ENCODE measurements at regions not wholly inside any gene's neighbourhood (a gene's known extent, or its start where the extent isn't known, plus 50 kb on each side); places are given as distances from the start of the nearest gene placed in this dataset.
"Not testable (repeated sequence)": the region's sequence is repeated elsewhere in the genome, so short reads cannot be mapped to it uniquely, and the experiment has no call there.

DNA sequence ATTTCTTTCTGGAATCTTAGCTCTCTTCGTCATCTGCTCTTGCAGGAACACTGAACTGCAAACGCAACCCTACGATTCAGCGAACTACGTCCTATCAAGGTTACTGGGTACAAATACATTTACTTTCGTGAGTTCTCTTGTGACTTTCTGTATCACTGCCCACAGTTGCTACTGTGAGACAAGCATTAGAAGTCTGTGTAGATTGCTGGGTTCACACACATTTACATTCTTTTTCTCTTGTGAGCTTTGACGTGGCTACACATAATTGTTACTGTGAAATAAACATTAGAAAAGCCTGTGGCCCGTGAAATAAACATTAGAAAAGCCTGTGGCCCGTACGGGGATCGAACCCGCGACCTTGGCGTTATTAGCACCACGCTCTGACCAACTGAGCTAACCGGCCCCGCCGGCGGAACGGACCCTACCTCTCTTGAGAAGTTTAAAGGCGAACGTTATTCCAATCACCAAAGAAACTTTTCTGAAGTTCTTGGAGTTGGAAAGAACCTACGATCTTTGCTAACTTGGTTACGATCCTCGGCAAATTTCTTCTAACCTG lies 61.2 kb upstream of the ZNF322 start:
- not testable (repeated sequence) for DNase-seq (ENCODE audit: low read depth)

DNA sequence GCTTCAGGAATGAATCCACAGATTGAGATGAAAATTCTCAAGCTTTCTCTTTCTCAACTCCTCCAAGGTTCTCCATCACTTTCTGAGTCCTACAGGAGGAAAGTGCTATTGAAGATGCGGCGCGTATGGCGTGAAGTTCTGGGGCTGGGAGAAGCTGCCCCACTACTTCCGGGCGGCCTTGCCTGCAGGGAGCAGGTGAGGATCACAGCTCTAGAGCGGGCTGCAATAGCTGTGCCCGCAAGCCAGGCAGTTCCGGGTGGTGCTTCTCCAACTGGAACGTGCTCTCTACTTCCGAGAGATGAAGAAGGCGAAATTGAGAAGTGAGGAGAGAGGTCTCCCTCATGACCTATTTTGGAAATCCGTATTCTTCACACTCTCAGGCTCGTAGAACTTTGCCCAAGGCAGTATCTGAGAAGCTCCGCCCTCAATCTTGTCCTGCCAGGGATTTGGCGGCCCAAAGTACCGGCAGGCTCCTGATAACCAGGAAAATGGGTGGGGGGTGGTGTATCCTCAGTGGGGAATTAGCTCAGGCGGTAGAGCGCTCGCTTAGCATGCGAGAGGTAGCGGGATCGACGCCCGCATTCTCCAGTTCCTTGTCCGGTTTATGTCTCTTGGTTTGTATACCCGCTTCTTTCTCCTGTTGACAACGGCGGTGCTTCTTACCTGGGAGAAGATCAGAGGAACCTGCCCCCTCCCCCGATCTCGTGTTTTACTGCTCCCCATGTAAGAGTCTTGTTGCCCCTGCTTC lies 70.6 kb upstream of the ZNF322 start:
- DNase-seq (ENCODE audit: low read depth), result not testable (repeated sequence)

DNA sequence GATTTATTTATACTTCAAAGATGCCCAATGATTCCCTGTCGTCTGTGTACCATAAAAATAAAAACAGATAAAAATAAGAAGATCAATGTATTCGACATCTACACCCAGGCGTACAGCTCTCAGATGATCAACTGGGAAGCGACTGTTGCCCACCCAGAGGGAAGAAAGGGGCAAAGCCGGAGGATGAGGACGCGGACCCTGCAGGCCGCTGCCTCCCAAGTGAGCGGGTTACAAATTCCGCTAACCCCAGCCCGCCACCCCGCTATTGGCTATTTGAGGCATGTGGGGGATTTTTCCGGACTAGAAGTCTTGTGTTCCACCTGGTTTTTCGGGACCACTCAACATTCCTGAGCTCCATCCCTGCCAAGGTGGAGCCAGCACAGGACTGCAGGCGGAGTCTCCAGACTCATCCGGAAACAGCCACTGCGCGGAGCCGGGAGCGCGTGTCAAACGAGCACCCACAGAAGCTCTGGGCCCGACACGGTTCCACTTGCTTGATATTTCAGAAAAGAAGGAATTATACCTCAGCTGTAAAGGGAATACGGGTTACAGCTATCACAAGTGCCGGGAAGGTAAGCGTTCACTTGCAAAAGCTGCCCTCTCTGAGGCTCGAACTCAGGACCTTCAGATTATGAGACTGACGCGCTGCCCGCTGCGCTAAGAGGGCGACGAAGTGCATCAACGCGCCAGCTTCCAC lies 75.4 kb upstream of the ZNF322 start:
- DNase-seq (ENCODE audit: low read depth), result not testable (repeated sequence)

DNA sequence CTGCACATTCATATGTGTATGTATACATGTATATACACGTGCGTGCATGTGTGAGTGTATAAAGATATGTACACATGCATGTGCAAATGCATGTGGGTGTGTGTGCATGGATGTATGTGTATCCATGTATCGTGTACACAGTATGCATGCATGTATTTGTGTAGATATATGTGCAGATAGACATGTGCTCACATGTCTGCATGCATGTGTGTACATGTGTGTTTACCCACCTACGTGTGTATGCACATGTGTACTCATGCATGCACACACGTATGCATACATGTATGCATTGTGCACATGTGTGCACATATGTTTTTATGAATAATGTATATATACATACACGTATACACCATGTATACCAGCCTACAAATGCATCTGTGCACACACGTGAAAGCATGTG lies 80.3 kb upstream of the ZNF322 start:
- DNase-seq (ENCODE audit: low read depth), result no peak

DNA sequence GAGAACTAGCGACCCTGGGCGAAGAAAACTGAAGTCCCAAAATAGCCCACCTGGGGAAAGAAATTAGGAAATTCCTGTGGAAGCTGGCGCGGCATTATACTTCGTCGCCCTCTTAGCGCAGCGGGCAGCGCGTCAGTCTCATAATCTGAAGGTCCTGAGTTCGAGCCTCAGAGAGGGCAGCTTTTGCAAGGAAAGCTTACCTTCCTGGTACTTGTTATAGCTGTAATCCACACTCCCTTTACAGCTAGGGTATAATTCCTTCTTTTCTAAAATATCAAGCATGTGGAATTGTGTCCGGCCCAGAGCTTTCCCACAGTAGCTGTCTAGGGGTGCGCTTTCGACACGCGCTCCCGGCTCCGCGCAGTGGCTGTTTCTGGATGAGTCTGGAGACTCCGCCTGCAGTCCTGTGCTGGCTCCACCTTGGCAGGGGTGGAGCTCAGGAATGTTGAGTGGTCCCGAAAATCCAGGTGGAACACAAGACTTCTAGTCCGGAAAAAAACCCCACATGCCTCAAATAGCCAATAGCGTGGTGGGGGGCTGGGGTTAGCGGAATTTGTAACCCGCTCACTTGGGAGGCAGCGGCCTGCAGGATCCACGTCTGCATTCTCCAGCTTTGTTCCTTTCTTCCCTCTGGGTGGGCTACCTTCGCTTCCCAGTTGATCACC lies 83.7 kb upstream of the ZNF322 start:
- DNase-seq (ENCODE audit: low read depth), result no peak

DNA sequence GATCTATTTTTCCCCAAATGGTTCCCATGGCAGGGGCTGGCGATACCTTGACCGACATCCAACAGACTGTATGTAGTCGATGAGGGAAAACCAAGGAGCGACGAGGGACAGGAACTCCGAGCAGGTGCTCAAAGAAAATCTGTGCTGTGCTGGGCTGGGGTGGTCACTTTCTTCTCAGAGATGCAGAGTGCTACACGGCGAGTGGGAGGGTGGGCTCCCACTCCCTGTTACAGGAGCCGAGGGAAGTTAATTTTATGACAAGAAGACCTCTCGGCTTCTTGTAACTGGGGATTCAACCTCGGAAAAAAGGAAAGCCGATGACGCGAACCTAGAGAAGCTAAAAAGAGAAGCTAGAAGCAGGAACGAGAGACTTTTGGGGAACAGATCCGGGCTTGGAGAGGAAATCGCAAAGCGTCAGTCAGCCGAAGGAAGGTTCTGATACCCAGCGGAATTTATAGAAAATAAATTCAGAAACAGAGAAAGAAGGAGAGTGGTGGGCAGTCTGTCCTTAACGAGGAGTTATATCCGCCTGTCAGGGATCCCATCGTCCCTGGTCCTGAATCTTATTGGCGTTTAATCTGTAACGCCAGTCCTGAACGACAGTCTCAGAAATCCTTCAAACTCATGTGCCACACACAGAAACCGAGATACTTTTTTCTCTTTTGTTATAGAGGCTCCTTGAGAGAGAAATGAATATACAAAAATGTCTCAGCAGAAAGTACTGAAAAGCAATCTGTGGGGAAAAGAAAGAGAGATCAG lies 84.6 kb upstream of the ZNF322 start:
- DNase-seq (ENCODE audit: low read depth), result no peak

DNA sequence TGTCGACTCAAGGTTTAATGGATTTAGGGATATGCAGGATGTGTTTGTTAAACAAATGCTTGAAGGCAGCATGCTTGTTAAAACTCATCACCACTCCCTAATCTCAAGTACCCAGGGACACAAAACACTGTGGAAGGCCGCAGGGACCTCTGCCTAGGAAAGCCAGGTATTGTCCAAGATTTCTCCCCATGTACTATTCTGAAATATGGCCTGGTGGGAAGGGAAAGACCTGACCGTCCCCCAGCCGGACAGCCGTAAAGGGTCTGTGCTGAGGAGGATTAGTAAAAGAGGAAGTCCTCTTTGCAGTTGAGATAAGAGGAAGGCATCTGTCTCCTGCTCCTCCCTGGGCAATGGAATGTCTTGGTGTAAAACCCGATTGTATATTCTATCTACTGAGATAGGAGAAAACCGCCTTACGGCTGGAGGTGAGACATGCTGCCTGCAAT lies 85.3 kb upstream of the ZNF322 start:
- not testable (repeated sequence) for DNase-seq (ENCODE audit: low read depth)

DNA sequence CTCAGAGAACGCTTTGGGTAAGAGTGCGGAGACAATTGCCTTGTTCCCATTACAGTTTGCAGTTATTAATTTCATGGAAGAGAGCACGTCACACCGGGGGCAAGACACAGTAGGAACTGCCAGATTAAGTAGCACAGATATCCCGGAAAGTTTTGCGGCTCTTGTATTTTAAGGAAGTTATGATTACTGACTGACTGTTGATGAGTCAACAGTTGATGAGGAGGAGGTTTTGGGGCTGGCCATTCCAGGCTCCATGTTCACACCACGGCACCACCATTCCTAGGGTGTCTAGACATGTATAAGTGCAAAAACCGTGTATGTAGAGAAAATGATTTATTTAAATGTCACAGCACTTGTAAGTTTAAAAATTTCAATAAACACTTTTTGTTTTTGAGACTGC lies 86.4 kb upstream of the ZNF322 start:
- not testable (repeated sequence) for DNase-seq (ENCODE audit: low read depth)

DNA sequence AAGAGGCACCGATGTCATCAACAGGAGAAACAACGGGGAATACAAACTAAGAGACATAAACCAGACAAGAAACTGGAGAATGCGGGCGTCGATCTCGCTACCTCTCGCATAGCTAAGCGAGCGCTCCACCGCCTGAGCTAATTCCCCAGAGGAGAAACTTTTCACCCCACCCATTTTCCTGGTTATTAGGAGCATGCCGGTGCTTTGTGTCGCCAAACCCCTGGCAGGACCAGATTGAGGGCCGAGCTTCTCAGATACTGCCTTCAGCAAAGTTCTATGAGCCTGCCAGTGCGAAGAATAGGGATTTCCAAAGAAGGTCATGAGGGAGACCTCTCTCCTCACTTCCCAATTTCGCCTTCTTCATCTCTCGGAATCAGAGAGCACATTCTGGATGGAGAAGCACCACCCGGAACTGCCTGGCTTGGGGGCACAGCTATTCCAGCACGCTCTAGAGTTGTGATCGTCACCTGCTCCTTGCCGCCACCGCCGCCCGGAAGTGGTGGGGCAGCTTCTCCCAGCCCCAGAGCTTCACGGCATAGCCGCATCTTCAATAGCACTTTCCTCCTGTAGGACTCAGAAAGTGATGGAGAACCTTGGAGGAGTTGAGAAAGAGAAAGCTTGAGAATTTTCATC lies 89.7 kb upstream of the ZNF322 start:
- not testable (repeated sequence) for DNase-seq (ENCODE audit: low read depth)

DNA sequence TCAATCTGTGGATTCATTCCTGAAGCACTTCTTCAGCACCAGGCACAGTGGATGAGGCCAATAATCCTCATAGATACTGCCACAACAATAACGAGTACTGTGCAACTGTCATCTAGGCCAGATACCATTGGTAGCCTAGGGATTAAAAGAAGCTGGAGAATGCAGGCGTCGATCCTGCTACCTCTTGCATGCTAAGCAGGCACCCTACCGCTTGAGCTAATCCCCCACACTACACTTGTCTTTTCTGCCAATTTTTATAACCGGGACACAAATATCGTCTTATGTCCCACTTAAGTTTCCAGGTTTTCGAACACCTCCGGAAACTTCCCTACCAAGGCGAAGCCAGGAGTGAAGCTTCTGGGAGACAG lies 90.2 kb upstream of the ZNF322 start:
- not testable (repeated sequence) for DNase-seq (ENCODE audit: low read depth)

DNA sequence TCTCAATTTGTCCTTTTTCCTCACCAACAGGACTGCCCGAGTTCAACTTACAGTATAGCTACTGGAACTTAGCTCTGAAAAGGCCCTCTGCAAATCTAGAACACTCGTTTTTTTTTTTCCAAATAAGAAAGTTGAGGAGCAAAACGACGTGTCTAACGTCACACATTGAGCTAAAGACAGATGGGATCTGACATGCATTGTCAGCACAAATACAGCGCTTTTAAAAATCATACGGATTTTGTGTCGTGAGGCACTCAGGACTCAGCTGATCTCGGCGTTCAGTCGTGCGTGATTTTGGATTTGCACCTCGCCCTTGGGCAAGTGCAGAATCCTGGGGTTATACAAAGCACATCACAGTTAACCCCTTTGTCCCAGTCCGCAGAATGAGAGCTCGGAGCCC lies 94.7 kb upstream of the ZNF322 start:
- DNase-seq (ENCODE audit: low read depth), result no peak

DNA sequence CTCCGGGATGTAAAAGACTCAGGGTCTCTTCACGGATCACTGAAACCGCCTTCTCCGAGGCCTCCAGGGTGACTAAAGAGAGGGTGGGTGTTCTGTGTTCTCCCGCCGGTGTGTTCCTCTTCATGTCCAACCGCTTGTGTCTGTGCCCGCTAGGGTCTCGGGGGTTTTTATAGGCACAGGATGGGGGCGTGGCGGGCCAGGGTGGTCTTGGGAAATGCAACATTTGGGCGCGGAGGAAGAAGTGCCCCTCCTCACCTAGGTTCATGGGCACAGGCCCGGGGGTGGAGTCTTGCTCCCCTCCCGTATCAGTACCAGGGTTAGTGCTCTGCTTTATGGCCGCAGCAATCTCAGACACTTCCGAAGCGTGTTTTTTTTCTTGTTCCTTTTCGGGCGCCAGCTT lies 95.3 kb upstream of the ZNF322 start:
- DNase-seq (ENCODE audit: low read depth), result not testable (repeated sequence)

DNA sequence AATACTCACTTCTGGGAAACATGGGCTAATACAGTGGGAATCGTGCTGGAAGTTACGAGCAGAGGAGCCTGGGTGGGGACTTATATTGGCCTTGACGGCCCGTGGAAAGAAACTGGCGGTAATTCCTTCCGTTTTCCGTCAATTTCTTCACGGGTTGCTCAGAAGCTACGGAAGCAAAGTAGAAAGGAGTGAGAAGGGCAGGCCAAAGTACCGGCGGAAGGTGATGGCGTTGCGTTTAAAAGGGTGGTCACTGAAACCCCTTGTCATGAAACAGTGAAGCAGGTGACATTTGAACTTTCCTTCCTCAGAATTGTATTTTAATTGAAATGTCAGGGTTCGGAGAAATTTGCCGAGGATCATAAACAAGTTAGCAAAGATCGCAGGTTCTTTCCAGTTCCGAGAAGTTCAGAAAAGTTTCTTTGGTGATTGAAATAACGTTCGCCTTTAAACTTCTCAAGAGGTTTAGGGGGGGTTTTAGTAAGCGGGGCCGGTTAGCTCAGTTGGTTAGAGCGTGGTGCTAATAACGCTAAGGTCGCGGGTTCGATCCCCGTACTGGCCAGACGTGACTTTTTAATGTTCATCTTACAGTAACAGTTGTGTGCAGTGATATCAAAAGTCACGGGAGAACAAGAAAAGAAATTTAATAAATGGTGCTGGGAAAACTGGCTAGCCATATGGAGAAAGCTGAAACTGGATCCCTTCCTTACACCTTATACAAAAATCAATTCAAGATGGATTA lies 96.7 kb upstream of the ZNF322 start:
- not testable (repeated sequence) for DNase-seq (ENCODE audit: low read depth)

DNA sequence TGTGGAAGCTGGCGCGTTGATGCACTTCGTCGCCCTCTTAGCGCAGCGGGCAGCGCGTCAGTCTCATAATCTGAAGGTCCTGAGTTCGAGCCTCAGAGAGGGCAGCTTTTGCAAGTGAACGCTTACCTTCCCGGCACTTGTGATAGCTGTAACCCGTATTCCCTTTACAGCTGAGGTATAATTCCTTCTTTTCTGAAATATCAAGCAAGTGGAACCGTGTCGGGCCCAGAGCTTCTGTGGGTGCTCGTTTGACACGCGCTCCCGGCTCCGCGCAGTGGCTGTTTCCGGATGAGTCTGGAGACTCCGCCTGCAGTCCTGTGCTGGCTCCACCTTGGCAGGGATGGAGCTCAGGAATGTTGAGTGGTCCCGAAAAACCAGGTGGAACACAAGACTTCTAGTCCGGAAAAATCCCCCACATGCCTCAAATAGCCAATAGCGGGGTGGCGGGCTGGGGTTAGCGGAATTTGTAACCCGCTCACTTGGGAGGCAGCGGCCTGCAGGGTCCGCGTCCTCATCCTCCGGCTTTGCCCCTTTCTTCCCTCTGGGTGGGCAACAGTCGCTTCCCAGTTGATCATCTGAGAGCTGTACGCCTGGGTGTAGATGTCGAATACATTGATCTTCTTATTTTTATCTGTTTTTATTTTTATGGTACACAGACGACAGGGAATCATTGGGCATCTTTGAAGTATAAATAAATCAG lies 106.8 kb upstream of the ZNF322 start:
- not testable (repeated sequence) for DNase-seq (ENCODE audit: low read depth)

DNA sequence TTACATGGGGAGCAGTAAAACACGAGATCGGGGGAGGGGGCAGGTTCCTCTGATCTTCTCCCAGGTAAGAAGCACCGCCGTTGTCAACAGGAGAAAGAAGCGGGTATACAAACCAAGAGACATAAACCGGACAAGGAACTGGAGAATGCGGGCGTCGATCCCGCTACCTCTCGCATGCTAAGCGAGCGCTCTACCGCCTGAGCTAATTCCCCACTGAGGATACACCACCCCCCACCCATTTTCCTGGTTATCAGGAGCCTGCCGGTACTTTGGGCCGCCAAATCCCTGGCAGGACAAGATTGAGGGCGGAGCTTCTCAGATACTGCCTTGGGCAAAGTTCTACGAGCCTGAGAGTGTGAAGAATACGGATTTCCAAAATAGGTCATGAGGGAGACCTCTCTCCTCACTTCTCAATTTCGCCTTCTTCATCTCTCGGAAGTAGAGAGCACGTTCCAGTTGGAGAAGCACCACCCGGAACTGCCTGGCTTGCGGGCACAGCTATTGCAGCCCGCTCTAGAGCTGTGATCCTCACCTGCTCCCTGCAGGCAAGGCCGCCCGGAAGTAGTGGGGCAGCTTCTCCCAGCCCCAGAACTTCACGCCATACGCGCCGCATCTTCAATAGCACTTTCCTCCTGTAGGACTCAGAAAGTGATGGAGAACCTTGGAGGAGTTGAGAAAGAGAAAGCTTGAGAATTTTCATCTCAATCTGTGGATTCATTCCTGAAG lies 111.6 kb upstream of the ZNF322 start:
- DNase-seq (ENCODE audit: low read depth), result not testable (repeated sequence)

DNA sequence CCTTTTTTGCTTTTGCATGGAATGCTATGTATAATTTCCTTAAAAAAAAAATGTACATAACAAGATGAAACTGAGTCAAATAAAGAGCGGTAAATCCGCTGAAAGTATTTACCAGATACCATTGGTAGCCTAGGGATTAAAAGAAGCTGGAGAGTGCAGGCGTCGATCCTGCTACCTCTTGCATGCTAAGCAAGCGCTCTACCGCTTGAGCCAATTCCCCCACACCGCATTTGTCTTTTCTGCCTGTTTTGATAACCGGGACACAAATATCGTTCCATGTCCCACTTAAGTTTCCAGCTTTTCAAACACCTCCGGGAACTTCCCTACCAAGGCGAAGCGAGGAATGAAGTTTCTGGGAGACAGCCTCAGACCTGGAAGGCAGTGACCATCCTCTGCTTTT lies 113.9 kb upstream of the ZNF322 start:
- DNase-seq (ENCODE audit: low read depth), result not testable (repeated sequence)

DNA sequence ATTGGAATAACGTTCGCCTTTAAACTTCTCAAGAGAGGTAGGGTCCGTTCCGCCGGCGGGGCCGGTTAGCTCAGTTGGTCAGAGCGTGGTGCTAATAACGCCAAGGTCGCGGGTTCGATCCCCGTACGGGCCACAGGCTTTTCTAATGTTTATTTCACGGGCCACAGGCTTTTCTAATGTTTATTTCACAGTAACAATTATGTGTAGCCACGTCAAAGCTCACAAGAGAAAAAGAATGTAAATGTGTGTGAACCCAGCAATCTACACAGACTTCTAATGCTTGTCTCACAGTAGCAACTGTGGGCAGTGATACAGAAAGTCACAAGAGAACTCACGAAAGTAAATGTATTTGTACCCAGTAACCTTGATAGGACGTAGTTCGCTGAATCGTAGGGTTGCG lies 121.0 kb upstream of the ZNF322 start:
- DNase-seq (ENCODE audit: low read depth), result not testable (repeated sequence)

DNA sequence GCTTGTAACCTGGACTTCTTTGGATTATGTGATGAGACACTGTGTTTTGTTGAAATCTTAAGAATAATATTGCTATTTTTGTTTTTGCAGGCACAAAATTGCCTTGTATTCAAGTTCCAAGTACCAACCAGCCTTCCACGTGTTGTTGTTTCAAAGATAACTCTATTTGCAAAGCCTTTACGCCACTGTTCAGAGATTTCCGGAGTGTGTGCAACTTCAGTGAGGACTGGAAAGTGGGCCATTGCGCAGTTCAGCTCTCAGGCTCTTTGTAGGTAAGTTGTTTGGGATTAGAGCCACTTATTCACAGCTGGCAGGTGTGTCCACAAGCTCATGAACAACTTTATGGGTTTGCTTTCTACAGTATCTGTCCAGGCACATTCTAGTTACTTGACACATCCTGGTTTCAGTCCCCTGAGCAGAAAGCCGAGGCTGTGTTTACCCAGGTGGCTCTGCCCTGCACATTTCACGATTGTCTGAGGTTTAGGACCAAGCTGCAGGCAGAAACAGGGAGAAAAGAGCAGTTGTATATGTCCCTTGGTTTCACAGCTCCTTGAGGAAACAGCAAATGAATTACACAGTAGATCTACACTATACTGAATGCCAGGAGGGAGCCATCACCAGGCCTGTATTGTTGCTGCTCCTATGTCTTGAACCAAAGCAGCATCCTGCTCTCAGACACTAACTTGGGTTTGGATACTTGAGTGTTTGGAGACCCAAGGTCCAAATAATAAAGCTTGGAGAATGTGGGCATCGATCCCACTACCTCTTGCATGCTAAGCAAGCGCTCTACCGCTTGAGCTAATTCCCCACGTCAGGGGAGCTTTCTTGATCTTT lies 136.1 kb upstream of the ZNF322 start:
- DNase-seq (ENCODE audit: low read depth), result not testable (repeated sequence)

All from stimulated activated CD8-positive, alpha-beta memory T cell treated with anti-CD3 and anti-CD28 coated beads, Interleukin-15, amount 100 ng/mL, for 1 hour (primary cell).